ENCODE measurements at regions not wholly inside any gene's neighbourhood (a gene's known extent, or its start where the extent isn't known, plus 50 kb on each side); places are given as distances from the start of the nearest gene placed in this dataset.

GRCh38 chr2:122166820-122167219 is 411.4 kb downstream of the TSN start:
- no peak for TF ChIP-seq CTCF (IDR thresholded peaks at IDR 0.05; ENCODE audit: low read depth, low read length)
- POLR2A ChIA-PET, result no interaction called here
- H3K27me3 ChIP-seq (ENCODE audit: control insufficient read depth, insufficient read depth, low read length), result no peaks in the 10 kb centered on the region

GRCh38 chr2:122167515-122167914 is 412.1 kb downstream of the TSN start:
- no peak for DNase-seq (ENCODE audit: low read depth, low spot score)
- CTCF ChIA-PET, result no interaction called here
- POLR2A ChIA-PET, result no interaction called here
- no peak overlapping the region for H3K27ac ChIP-seq (ENCODE audit: low read depth, low read length)
- no peaks in the 10 kb centered on the region for H3K27me3 ChIP-seq (ENCODE audit: control insufficient read depth, insufficient read depth, low read length)
- no peak for TF ChIP-seq CTCF (IDR thresholded peaks at IDR 0.05; ENCODE audit: low read depth, low read length)
- no peaks in the 10 kb centered on the region for H3K9me3 ChIP-seq (ENCODE audit: control insufficient read depth, insufficient read depth, low read length)
- H3K4me3 ChIP-seq (ENCODE audit: low read depth, low read length), result no peak overlapping the region

More at GRCh38 chr2:122166820-122167219, 411.4 kb downstream of the TSN start:
- Histone ChIP-seq H3K4me3 (ENCODE audit: low read depth, low read length) (no peak overlapping the region), H3K27ac (ENCODE audit: low read depth, low read length) (no peak overlapping the region), H3K9me3 (ENCODE audit: control insufficient read depth, insufficient read depth, low read length) (no peaks in the 10 kb centered on the region)
- CTCF ChIA-PET, result no interaction called here
- no peak for DNase-seq (ENCODE audit: low read depth, low spot score)

GRCh38 chr2:122168799-122169198 is 413.3 kb downstream of the TSN start:
- TF ChIP-seq CTCF (IDR thresholded peaks at IDR 0.05; ENCODE audit: low read depth, low read length), result no peak
- no peak overlapping the region for H3K27ac ChIP-seq (ENCODE audit: low read depth, low read length)
- ChIA-PET POLR2A (no interaction called here), CTCF (no interaction called here)
- H3K4me3 ChIP-seq (ENCODE audit: low read depth, low read length), result no peak overlapping the region
- no peak for DNase-seq (ENCODE audit: low read depth, low spot score)
- H3K27me3 ChIP-seq (ENCODE audit: control insufficient read depth, insufficient read depth, low read length), result no peaks in the 10 kb centered on the region
- H3K9me3 ChIP-seq (ENCODE audit: control insufficient read depth, insufficient read depth, low read length), result no peaks in the 10 kb centered on the region

- ChIA-PET POLR2A (no interaction called here), CTCF (no interaction called here)
- Histone ChIP-seq H3K27me3 (ENCODE audit: control insufficient read depth, insufficient read depth, low read length) (no peaks in the 10 kb centered on the region), H3K4me3 (ENCODE audit: low read depth, low read length) (no peak overlapping the region), H3K27ac (ENCODE audit: low read depth, low read length) (no peak overlapping the region), H3K9me3 (ENCODE audit: control insufficient read depth, insufficient read depth, low read length) (no peaks in the 10 kb centered on the region)
- no peak for TF ChIP-seq CTCF (IDR thresholded peaks at IDR 0.05; ENCODE audit: low read depth, low read length)
- no peak for DNase-seq (ENCODE audit: low read depth, low spot score)
Measured at GRCh38 chr2:122172812-122173211, 417.4 kb downstream of the TSN start.

GRCh38 chr2:122174061-122174460 is 418.6 kb downstream of the TSN start:
- no peak for TF ChIP-seq CTCF (IDR thresholded peaks at IDR 0.05; ENCODE audit: low read depth, low read length)
- no peak overlapping the region for H3K27ac ChIP-seq (ENCODE audit: low read depth, low read length)
- ChIA-PET POLR2A (no interaction called here), CTCF (no interaction called here)
- no peaks in the 10 kb centered on the region for H3K27me3 ChIP-seq (ENCODE audit: control insufficient read depth, insufficient read depth, low read length)
- H3K9me3 ChIP-seq (ENCODE audit: control insufficient read depth, insufficient read depth, low read length), result no peaks in the 10 kb centered on the region
- H3K4me3 ChIP-seq (ENCODE audit: low read depth, low read length), result no peak overlapping the region
- no peak for DNase-seq (ENCODE audit: low read depth, low spot score)
